Tibial nerve (tissue), 4 donors: ENCODE measurements at regions not wholly inside any gene's neighbourhood (a gene's known extent, or its start where the extent isn't known, plus 50 kb on each side); places are given as distances from the start of the nearest gene placed in this dataset.
"Not testable (repeated sequence)": the region's sequence is repeated elsewhere in the genome, so short reads cannot be mapped to it uniquely, and the experiment has no call there.

Source experiments
- DNase-seq, 2 donors: peaks; one replicate each; pipeline ENCODE4 v3.0.0-alpha.2; 2019; ENCODE audit warnings: low spot score in 2 of 2
- H3K27ac ChIP-seq, 4 donors: fragments of 200-600 bp; sonication (generic) in 3 of 4; one replicate each; pipeline ENCODE4 v1.5.1; 2017 to 2019; ENCODE audit warnings: mild to moderate bottlenecking in 1 of 4
- H3K27me3 ChIP-seq, 2 donors: fragments of 200-600 bp; sonication (generic) in 1 of 2; one replicate each; pipeline versions ENCODE4 v1.5.1 to v1.6.0; 2017 to 2019
- H3K36me3 ChIP-seq, 3 donors: fragments of 200-600 bp; sonication (generic); one replicate each; pipeline ENCODE4 v1.5.1; 2018 to 2019
- H3K4me1 ChIP-seq, 4 donors: fragments of 200-600 bp; sonication (generic) in 3 of 4; one replicate each; pipeline ENCODE4 v1.5.1; 2017 to 2019
- H3K4me3 ChIP-seq, 4 donors: fragments of 200-600 bp; sonication (generic) in 3 of 4; one replicate each; pipeline ENCODE4 v1.5.1; 2017 to 2019; ENCODE audit warnings: mild to moderate bottlenecking in 1 of 4, moderate library complexity in 1 of 4
- H3K9me3 ChIP-seq, 4 donors: fragments of 200-600 bp; sonication (generic) in 3 of 4; one replicate each; pipeline ENCODE4 v1.5.1; 2017 to 2019
- CTCF ChIP-seq, 5 experiments: fragments of 200-600 bp in 3 of 5; fragments of 450-650 bp in 2 of 5; sonication (generic) in 3 of 5; IDR thresholded peaks; one replicate each; pipeline ENCODE4 v1.5.1; 2016 to 2019; ENCODE audit warnings: antibody characterized with exemption in 5 of 5, mild to moderate bottlenecking in 3 of 5, moderate library complexity in 2 of 5
- EP300 ChIP-seq, 2 donors: sonication (generic); formaldehyde crosslinking; IDR thresholded peaks; one replicate each; pipeline ENCODE4 v1.6.1; 2017; ENCODE audit warnings: antibody characterized with exemption in 2 of 2, mild to moderate bottlenecking in 1 of 2
- POLR2A ChIP-seq, 2 donors: fragments of 450-650 bp; IDR thresholded peaks; one replicate each; pipeline ENCODE4 v1.6.1; 2017; ENCODE audit warnings: antibody characterized with exemption in 2 of 2, mild to moderate bottlenecking in 2 of 2, moderate library complexity in 2 of 2
- WGBS, 2 donors: methylation state at CpG; one replicate each; pipeline ENCODE4 v1.1.5; 2018; 5-methylcytosine and 5-hydroxymethylcytosine counted together

- TF ChIP-seq CTCF (IDR thresholded peaks at IDR 0.05) (no peak), EP300 (IDR thresholded peaks at IDR 0.05) (no peak), POLR2A (IDR thresholded peaks at IDR 0.05) (no peak)
- WGBS, 2 donors = 75 to 80% methylated on average over 3 of the region's 3 CpGs
Measured at GRCh38 chr15:38796589-38796988, 232.0 kb upstream of the RASGRP1 start.

DNA sequence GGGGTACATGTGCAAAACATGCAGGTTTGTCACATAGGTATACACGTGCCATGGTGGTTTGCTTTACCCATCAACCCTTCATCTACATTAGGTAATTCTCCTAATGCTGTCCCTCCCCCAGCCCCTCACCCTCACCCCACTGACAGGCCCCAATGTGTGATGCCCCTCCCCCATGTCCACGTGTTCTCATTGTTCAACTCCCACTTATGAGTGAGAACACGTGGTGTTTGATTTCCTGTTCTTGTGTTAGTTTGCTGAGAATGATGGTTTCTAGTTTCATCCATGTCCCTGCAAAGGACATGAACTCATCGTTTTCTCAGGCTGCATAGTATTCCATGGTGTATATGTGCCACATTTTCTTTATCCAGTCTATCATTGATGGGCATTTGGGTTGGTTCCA lies 232.9 kb upstream of the RASGRP1 start:
- H3K27me3 ChIP-seq, DNase-seq, H3K4me1 ChIP-seq, H3K36me3 ChIP-seq, H3K4me3 ChIP-seq, H3K27ac ChIP-seq, H3K9me3 ChIP-seq: not testable (repeated sequence)
- whole genome bisulfite sequencing, 2 donors = 83 to 89% methylated on average over 4 of the region's 4 CpGs

More at GRCh38 chr15:38796589-38796988, 232.0 kb upstream of the RASGRP1 start:
- Histone ChIP-seq H3K27ac (no peak overlapping the region), H3K36me3 (no peaks in the 10 kb centered on the region), H3K4me3 (no peak overlapping the region), H3K27me3 (no peaks in the 10 kb centered on the region), H3K4me1 (no peaks in the 10 kb centered on the region), H3K9me3 (peaks cover 0 to 9% (median 0%) of the 10 kb centered on the region in 4 donors)
- no peak for DNase-seq

GRCh38 chr15:38799202-38799601 lies 234.6 kb upstream of the RASGRP1 start:
- not testable (repeated sequence) for H3K27ac ChIP-seq, DNase-seq, H3K4me1 ChIP-seq

DNA sequence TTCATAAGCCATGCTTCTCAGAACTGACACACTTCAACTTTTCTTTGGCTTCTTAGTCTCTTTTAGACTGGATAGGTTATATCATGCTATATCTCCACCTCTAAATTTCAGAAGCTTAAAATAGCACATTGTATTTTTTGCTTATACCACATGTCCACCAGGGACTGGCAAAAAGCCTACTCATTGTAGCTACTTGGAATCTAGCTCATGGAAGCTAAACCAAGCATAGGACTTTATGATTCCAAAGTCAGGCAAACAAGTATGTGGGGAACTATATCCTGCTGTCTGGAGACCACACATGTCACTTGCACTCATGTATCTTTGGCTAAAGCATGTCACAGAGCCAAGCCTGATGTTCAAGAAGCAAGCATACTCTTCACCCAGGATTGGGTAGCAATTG lies 245.0 kb upstream of the RASGRP1 start:
- TF ChIP-seq EP300 (IDR thresholded peaks at IDR 0.05) (no peak), POLR2A (IDR thresholded peaks at IDR 0.05) (no peak), CTCF (IDR thresholded peaks at IDR 0.05) (no peak)
- no peaks in the 10 kb centered on the region for H3K9me3 ChIP-seq
- H3K27me3 ChIP-seq = no peaks in the 10 kb centered on the region
- no peak overlapping the region for H3K4me3 ChIP-seq
- H3K27ac ChIP-seq = no peak overlapping the region
- H3K36me3 ChIP-seq = no peaks in the 10 kb centered on the region
- DNase-seq = no peak
- no peaks in the 10 kb centered on the region for H3K4me1 ChIP-seq

More at GRCh38 chr15:38799202-38799601, 234.6 kb upstream of the RASGRP1 start:
- not testable (repeated sequence) for H3K4me3 ChIP-seq, H3K9me3 ChIP-seq, H3K36me3 ChIP-seq, H3K27me3 ChIP-seq
- WGBS, 2 donors = 80 to 87% methylated on average over 5 of the region's 5 CpGs

DNA sequence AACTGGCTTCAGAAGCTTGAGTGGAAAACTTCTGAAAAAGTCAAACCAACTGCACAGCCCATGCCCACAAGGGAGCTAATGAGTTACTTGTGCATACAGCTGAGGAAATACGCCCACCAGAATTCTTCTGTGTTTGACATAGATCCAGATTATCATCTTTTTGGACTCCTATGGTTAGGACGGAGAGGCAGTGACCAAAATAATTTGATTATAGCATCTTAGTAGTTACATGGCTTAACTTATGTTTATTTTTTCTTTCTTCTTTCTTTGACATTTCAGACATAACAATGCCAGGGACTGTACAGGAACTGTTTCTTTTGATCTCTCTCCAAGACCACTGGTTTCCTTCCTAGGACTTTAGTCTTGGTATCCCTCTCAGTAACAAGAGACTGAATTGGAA lies 246.1 kb upstream of the RASGRP1 start:
- TF ChIP-seq EP300 (IDR thresholded peaks at IDR 0.05) (no peak), CTCF (IDR thresholded peaks at IDR 0.05) (no peak), POLR2A (IDR thresholded peaks at IDR 0.05) (no peak)
- 52 to 57% methylated on average over 2 of the region's 2 CpGs for WGBS, 2 donors
- Histone ChIP-seq H3K36me3 (no peaks in the 10 kb centered on the region), H3K4me1 (no peaks in the 10 kb centered on the region), H3K4me3 (no peak overlapping the region), H3K9me3 (no peaks in the 10 kb centered on the region), H3K27ac (no peak overlapping the region), H3K27me3 (no peaks in the 10 kb centered on the region)
- DNase-seq = no peak

DNA sequence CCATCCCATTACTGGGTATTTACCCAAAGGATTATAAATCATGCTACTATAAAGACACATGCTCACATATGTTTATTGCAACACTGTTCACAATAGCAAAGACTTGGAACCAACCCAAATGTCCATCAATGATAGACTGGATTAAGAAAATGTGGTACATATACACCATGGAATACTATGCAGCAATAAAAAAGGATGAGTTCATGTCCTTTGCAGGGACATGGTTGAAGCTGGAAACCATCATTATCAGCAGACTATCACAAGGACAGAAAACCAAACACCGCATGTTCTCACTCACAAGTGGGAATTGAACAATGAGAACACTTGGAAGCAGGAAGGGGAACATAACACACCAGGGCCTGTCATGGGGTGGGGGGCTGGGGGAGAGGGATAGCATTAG lies 249.6 kb upstream of the RASGRP1 start:
- not testable (repeated sequence) for H3K9me3 ChIP-seq, H3K36me3 ChIP-seq, DNase-seq, H3K27me3 ChIP-seq, H3K27ac ChIP-seq, H3K4me3 ChIP-seq
- H3K4me1 ChIP-seq = peaks cover 0 to 11% (median 3%) of the 10 kb centered on the region in 4 donors
- WGBS, 2 donors = 95 to 96% methylated on average over 1 of the region's 1 CpG

- DNase-seq = no peak
- Histone ChIP-seq H3K36me3 (no peaks in the 10 kb centered on the region), H3K27me3 (no peaks in the 10 kb centered on the region), H3K27ac (no peak overlapping the region), H3K9me3 (no peaks in the 10 kb centered on the region), H3K4me1 (peaks cover 0 to 11% (median 3%) of the 10 kb centered on the region in 4 donors), H3K4me3 (no peak overlapping the region)
- WGBS, 2 donors = 35 to 40% methylated on average over 1 of the region's 1 CpG
- TF ChIP-seq POLR2A (IDR thresholded peaks at IDR 0.05) (no peak), CTCF (IDR thresholded peaks at IDR 0.05) (no peak), EP300 (IDR thresholded peaks at IDR 0.05) (no peak)
Measured at GRCh38 chr15:38814891-38815290, 250.3 kb upstream of the RASGRP1 start.
